Calu3 (cell line): ENCODE measurements at regions not wholly inside any gene's neighbourhood (a gene's known extent, or its start where the extent isn't known, plus 50 kb on each side); places are given as distances from the start of the nearest gene placed in this dataset.
A peak's percentile ranks its signal among the peaks of the same experiment; 100 is the strongest.

Experiments
- BruUV-seq: library from RNA; stranded (reverse); fragments of 400-500 nt; replicated peaks from 2 replicates; lab custom pipeline; 2021; lab: Mats Ljungman, UMichigan
- CTCF ChIA-PET: fragments of 300-600 bp; sonication (Branson Sonifier 250); formaldehyde crosslinking; loops from one replicate; lab custom pipeline; 2022; ENCODE audit warnings: antibody characterized with exemption; lab: Charles Lee
- DNase-seq: peaks from one replicate; pipeline ENCODE4 v3.0.0; 2022
- H3K27ac Mint-ChIP-seq: one replicate; pipeline ENCODE4 v1.8.0; 2022; ENCODE audit warnings: mixed read lengths; ENCODE audit not compliant: unreplicated experiment
- H3K27me3 Mint-ChIP-seq: one replicate; pipeline ENCODE4 v1.8.0; 2022; ENCODE audit warnings: mixed read lengths; ENCODE audit not compliant: unreplicated experiment
- H3K36me3 Mint-ChIP-seq: one replicate; pipeline ENCODE4 v1.8.0; 2022; ENCODE audit warnings: mild to moderate bottlenecking, moderate library complexity, mixed read lengths; ENCODE audit not compliant: insufficient read depth, unreplicated experiment
- H3K4me1 Mint-ChIP-seq: one replicate; pipeline ENCODE4 v1.8.0; 2022; ENCODE audit warnings: mild to moderate bottlenecking, low read depth, mixed read lengths; ENCODE audit not compliant: unreplicated experiment
- H3K4me3 Mint-ChIP-seq: one replicate; pipeline ENCODE4 v1.8.0; 2022; ENCODE audit warnings: mild to moderate bottlenecking, low read depth, moderate library complexity, mixed read lengths; ENCODE audit not compliant: unreplicated experiment
- H3K9me3 Mint-ChIP-seq: one replicate; pipeline ENCODE4 v1.8.0; 2022; ENCODE audit warnings: low read depth, mixed read lengths; ENCODE audit not compliant: unreplicated experiment
- CTCF ChIP-seq: fragments of 200-600 bp; IDR thresholded peaks from one replicate; pipeline ENCODE4 v1.8.0; 2022; ENCODE audit warnings: antibody characterized with exemption; ENCODE audit not compliant: unreplicated experiment
- intact Hi-C: fragments of 100-400 bp; cut with micrococcal nuclease; formaldehyde crosslinking; loops from one replicate; pipeline ENCODE4 v1.10.0; 2022; ENCODE audit not compliant: unreplicated experiment

DNA sequence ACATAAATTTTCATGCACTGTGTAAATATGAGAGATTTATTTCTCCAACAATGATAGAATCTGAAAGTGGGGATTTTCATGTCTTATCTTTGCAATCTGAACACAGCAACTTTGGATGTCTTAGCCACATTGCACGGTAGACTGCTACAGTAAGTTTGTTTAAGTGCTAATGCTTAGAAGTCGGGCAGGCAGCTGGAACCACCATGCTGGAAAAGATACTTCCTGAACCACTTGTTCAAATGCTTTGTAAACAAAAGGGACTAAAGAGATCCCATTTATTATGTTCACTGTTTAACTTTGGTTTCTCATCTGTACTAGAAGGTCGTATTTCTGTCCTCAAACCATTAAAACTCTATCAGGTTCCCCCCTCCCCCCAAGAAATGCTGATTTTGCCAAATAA lies 555.9 kb upstream of the DIPK2B start:
- no TSS peak for BruUV-seq
- Mint-ChIP-seq H3K9me3 (no peaks in the 10 kb centered on the region), H3K4me3 (peak overlapping the region; percentile 8), H3K27me3 (no peaks in the 10 kb centered on the region), H3K36me3 (peaks cover 56% of the 10 kb centered on the region), H3K27ac (no peak overlapping the region), H3K4me1 (peaks cover 43% of the 10 kb centered on the region)
- intact Hi-C loops: loop anchor here (10.0 kb wide), 1 partner anchor 48 kb away; no protein-coding TSS in a partner anchor
- no peak for DNase-seq
- no peak for TF ChIP-seq CTCF
- CTCF ChIA-PET: no interaction called here

DNA sequence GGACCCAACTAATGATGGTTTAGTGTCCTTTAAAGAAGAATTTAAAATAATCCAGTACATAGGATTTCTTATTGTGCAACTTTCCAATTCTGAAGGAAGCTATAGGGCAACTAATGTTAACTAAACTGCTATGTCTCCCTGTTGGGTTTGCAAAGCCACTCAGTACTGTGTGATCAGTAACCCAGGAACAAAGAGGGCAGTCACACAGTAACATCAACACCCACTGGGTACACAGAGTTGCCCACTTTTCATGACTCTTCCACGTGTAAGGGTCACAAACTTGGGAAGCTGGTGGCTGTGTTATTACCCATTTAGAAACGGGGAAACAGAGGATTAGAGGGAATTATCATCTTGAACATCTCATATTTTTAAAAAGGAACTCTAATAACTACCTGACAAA lies 555.0 kb upstream of the DIPK2B start:
- no peak for DNase-seq
- no TSS peak for BruUV-seq
- intact Hi-C loops: loop anchor here (10.0 kb wide), 1 partner anchor 49 kb away; no protein-coding TSS in a partner anchor
- peak overlapping the region; percentile 31 for H3K27ac Mint-ChIP-seq
- H3K27me3 Mint-ChIP-seq: no peaks in the 10 kb centered on the region
- TF ChIP-seq CTCF: no peak
- H3K36me3 Mint-ChIP-seq: peaks cover 55% of the 10 kb centered on the region
- H3K4me1 Mint-ChIP-seq: peaks cover 39% of the 10 kb centered on the region
- no peak overlapping the region for H3K4me3 Mint-ChIP-seq
- CTCF ChIA-PET: interaction anchor here (0.6 kb wide), 1 partner anchor 789 kb away, joined by 5 read pairs; no protein-coding TSS in a partner anchor
- H3K9me3 Mint-ChIP-seq: no peaks in the 10 kb centered on the region

- BruUV-seq: no TSS peak
- Mint-ChIP-seq H3K27ac (no peak overlapping the region), H3K27me3 (no peaks in the 10 kb centered on the region), H3K4me3 (no peak overlapping the region), H3K4me1 (peaks cover 36% of the 10 kb centered on the region), H3K9me3 (no peaks in the 10 kb centered on the region), H3K36me3 (peaks cover 51% of the 10 kb centered on the region)
- DNase-seq: no peak
- intact Hi-C loops: loop anchor here (10.0 kb wide), 1 partner anchor 54 kb away; no protein-coding TSS in a partner anchor
- CTCF ChIA-PET: interaction anchor here (0.5 kb wide), 1 partner anchor 90 kb away, joined by 3 read pairs; no protein-coding TSS in a partner anchor
- TF ChIP-seq CTCF: no peak
These were observed 550.5 kb upstream of the DIPK2B start for GRCh38 chrX:45751156-45751555.

DNA sequence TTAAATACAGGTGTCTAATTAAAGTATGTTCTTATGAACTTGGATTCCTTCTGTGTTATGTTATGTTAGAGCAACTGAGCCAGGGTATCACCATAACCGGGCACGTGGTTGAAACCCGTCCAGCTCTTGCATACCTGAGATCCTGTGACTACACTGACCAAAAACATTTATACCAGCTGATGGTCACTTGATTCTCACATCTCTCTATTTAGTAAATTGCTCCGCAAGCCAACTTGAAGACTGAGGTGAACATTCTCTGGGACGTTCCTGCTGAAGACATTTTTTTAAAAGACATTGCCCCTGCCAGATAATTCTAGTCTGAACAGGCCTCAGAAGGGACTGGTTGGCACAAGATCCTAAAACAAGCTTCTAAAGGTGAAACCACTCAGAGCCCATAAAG lies 550.0 kb upstream of the DIPK2B start:
- Mint-ChIP-seq H3K4me3 (peak overlapping the region; percentile 29), H3K27me3 (no peaks in the 10 kb centered on the region), H3K4me1 (peaks cover 36% of the 10 kb centered on the region), H3K36me3 (peaks cover 51% of the 10 kb centered on the region), H3K27ac (peak overlapping the region; percentile 54), H3K9me3 (no peaks in the 10 kb centered on the region)
- DNase-seq: no peak
- no peak for TF ChIP-seq CTCF
- CTCF ChIA-PET: interaction anchor here (0.5 kb wide), 1 partner anchor 91 kb away, joined by 3 read pairs; no protein-coding TSS in a partner anchor
- BruUV-seq: no TSS peak
- intact Hi-C loops: loop anchor here (1.0 to 10.0 kb wide), 2 partner anchors 54 to 235 kb away; no protein-coding TSS in a partner anchor
